Psoas muscle (tissue), 7 donors: ENCODE measurements at regions not wholly inside any gene's neighbourhood (a gene's known extent, or its start where the extent isn't known, plus 50 kb on each side); places are given as distances from the start of the nearest gene placed in this dataset.

Experiments used
- ATAC-seq, 4 donors: fragments of 200-7000 bp; cut with Tn5 transposase; one replicate each; pipeline ENCODE4 v1.9.1; 2020; ENCODE audit warnings: moderate library complexity in 3 of 4, mild to moderate bottlenecking in 2 of 4
- DNase-seq, 2 donors: peaks; one replicate each; pipeline ENCODE4 v3.0.0-alpha.2; 2020
- H3K27ac ChIP-seq: fragments of 200-600 bp; one replicate; pipeline ENCODE4 v1.8.0; 2022
- H3K27me3 ChIP-seq, 3 donors: fragments of 200-600 bp in 1 of 3; one replicate each; pipeline versions ENCODE4 v1.6.1 to v1.8.0; 2013 to 2022; ENCODE audit warnings: low read length in 2 of 3, mild to moderate bottlenecking in 2 of 3, moderate library complexity in 1 of 3; ENCODE audit not compliant: insufficient read depth in 3 of 3
- H3K36me3 ChIP-seq, 2 donors: fragments of 200-600 bp in 1 of 2; one replicate each; pipeline versions ENCODE4 v1.6.1 to v1.8.0; 2013 to 2022; ENCODE audit warnings: low read depth in 1 of 2, mild to moderate bottlenecking in 1 of 2, moderate library complexity in 1 of 2; ENCODE audit not compliant: insufficient read depth in 1 of 2
- H3K4me1 ChIP-seq: fragments of 200-600 bp; one replicate; pipeline ENCODE4 v1.8.0; 2022
- H3K4me3 ChIP-seq: fragments of 200-600 bp; one replicate; pipeline ENCODE4 v1.8.0; 2022; ENCODE audit warnings: mild to moderate bottlenecking
- H3K9me3 ChIP-seq: fragments of 200-600 bp; one replicate; pipeline ENCODE4 v1.8.0; 2022
- CTCF ChIP-seq: fragments of 200-600 bp; IDR thresholded peaks from one replicate; pipeline ENCODE4 v1.8.0; 2022; ENCODE audit warnings: antibody characterized with exemption
- WGBS, 3 donors: extraction: QIAGEN DNeasy Blood & Tissue Kit; methylation state at CpG; one replicate each; pipeline versions ENCODE4 v1.1.6 to v1.1.7; 2013; 5-methylcytosine and 5-hydroxymethylcytosine counted together
- intact Hi-C, 2 donors: fragments of 100-400 bp; cut with DNase I; formaldehyde crosslinking; loops; one replicate each; pipeline versions ENCODE4 v1.11.0 to v1.14.2; 2022
- donor health status: healthy with polysubstance abuse.
- donor health status: DM: no; HTN: no; CAD: no; lungs with moderate emphysema.
- donor health status: Bipolar disorder and iron deficiency.
- donor health status: healthy.
- donor health status: DM: yes; HTN: yes; CAD: no.
- donor health status: DM: no; HTN: no; CAD: no.
- donor health status: DM: yes; HTN: yes; CAD: no.

- Histone ChIP-seq H3K27me3 (no peaks in the 10 kb centered on the region), H3K9me3 (no peaks in the 10 kb centered on the region), H3K4me1 (peaks cover 8% of the 10 kb centered on the region), H3K36me3 (no peaks in the 10 kb centered on the region), H3K27ac (no peak overlapping the region), H3K4me3 (no peak overlapping the region)
- peak in 3 of 4 donors; percentile 57 to 83 (median 60) for ATAC-seq
- intact Hi-C loops: no loop called here
- no peak for DNase-seq
- 58 to 84% (median 60%) methylated on average over 8 of the region's 8 CpGs for WGBS, 3 donors
- no peak for TF ChIP-seq CTCF
Observed at GRCh38 chr2:220935789-220936321, 636.2 kb downstream of the EPHA4 start.

- no peak for TF ChIP-seq CTCF
- H3K27ac ChIP-seq: no peak overlapping the region
- DNase-seq (no peak), ATAC-seq (no peak)
- no peaks in the 10 kb centered on the region for H3K9me3 ChIP-seq
- WGBS, 3 donors: 63 to 70% (median 67%) methylated on average over 4 of the region's 4 CpGs
- H3K4me3 ChIP-seq: no peak overlapping the region
- H3K27me3 ChIP-seq: no peaks in the 10 kb centered on the region
- peaks cover 8% of the 10 kb centered on the region for H3K4me1 ChIP-seq
- no peaks in the 10 kb centered on the region for H3K36me3 ChIP-seq
- intact Hi-C loops: no loop called here
Observed at GRCh38 chr2:220936641-220937197, 635.4 kb downstream of the EPHA4 start.

- Histone ChIP-seq H3K27me3 (no peaks in the 10 kb centered on the region), H3K27ac (no peak overlapping the region), H3K4me1 (peaks cover 8% of the 10 kb centered on the region), H3K36me3 (no peaks in the 10 kb centered on the region), H3K4me3 (no peak overlapping the region), H3K9me3 (no peaks in the 10 kb centered on the region)
- TF ChIP-seq CTCF: no peak
- intact Hi-C loops: no loop called here
- ATAC-seq: peak in 1 of 4 donors; percentile 68
- 15 to 39% (median 24%) methylated on average over 1 of the region's 1 CpG for WGBS, 3 donors
- DNase-seq: no peak
Observed at GRCh38 chr2:220937245-220937644, 634.9 kb downstream of the EPHA4 start.

- ATAC-seq (no peak), DNase-seq (no peak)
- intact Hi-C loops: no loop called here
- 87 to 90% (median 89%) methylated on average over 11 of the region's 11 CpGs for WGBS, 3 donors
- H3K4me3 ChIP-seq: no peak overlapping the region
- no peaks in the 10 kb centered on the region for H3K36me3 ChIP-seq
- no peak overlapping the region for H3K27ac ChIP-seq
- no peak for TF ChIP-seq CTCF
- no peaks in the 10 kb centered on the region for H3K27me3 ChIP-seq
- no peaks in the 10 kb centered on the region for H3K9me3 ChIP-seq
- H3K4me1 ChIP-seq: peaks cover 8% of the 10 kb centered on the region
Observed at GRCh38 chr2:220940646-220941045, 631.5 kb downstream of the EPHA4 start.

GRCh38 chr2:220941683-220942082 is 630.4 kb downstream of the EPHA4 start:
- Histone ChIP-seq H3K4me3 (no peak overlapping the region), H3K27me3 (no peaks in the 10 kb centered on the region), H3K27ac (no peak overlapping the region), H3K9me3 (no peaks in the 10 kb centered on the region), H3K4me1 (peaks cover 8% of the 10 kb centered on the region), H3K36me3 (no peaks in the 10 kb centered on the region)
- intact Hi-C loops: no loop called here
- no peak for DNase-seq
- TF ChIP-seq CTCF: no peak
- peak in 2 of 4 donors; percentile 52 to 54 for ATAC-seq
- 15 to 36% (median 20%) methylated on average over 1 of the region's 1 CpG for WGBS, 3 donors
